ENCODE measurements at regions not wholly inside any gene's neighbourhood (a gene's known extent, or its start where the extent isn't known, plus 50 kb on each side); places are given as distances from the start of the nearest gene placed in this dataset.

- Histone ChIP-seq H3K36me3 (no peaks in the 10 kb centered on the region), H3K9me3 (ENCODE audit: low read depth) (no peaks in the 10 kb centered on the region), H3K4me3 (no peak overlapping the region), H3K4me1 (ENCODE audit: low read depth) (no peaks in the 10 kb centered on the region), H3K27me3 (no peaks in the 10 kb centered on the region), H3K27ac (no peak overlapping the region)
- TF ChIP-seq CTCF (IDR thresholded peaks at IDR 0.05; ENCODE audit: low read depth, low read length), result no peak
- DNase-seq (ENCODE audit: low read depth in 1 of 2, low spot score in 1 of 2), result no peak
Measured at GRCh38 chr6:121858986-121859385, 423.5 kb downstream of the GJA1 start.

- no peaks in the 10 kb centered on the region for H3K36me3 ChIP-seq
- no peak for DNase-seq (ENCODE audit: low read depth in 1 of 2, low spot score in 1 of 2)
Measured at GRCh38 chr6:121865811-121866210, 430.4 kb downstream of the GJA1 start.

GRCh38 chr6:121867095-121867494 lies 431.6 kb downstream of the GJA1 start:
- H3K9me3 ChIP-seq (ENCODE audit: low read depth), result no peaks in the 10 kb centered on the region
- H3K27ac ChIP-seq, result no peak overlapping the region
- H3K4me1 ChIP-seq (ENCODE audit: low read depth), result no peaks in the 10 kb centered on the region
- no peak for TF ChIP-seq CTCF (IDR thresholded peaks at IDR 0.05; ENCODE audit: low read depth, low read length)
- H3K4me3 ChIP-seq, result no peak overlapping the region
- DNase-seq (ENCODE audit: low read depth in 1 of 2, low spot score in 1 of 2), result no peak
- no peaks in the 10 kb centered on the region for H3K27me3 ChIP-seq
- H3K36me3 ChIP-seq, result no peaks in the 10 kb centered on the region

More at GRCh38 chr6:121865811-121866210, 430.4 kb downstream of the GJA1 start:
- Histone ChIP-seq H3K4me1 (ENCODE audit: low read depth) (no peaks in the 10 kb centered on the region), H3K27me3 (no peaks in the 10 kb centered on the region), H3K9me3 (ENCODE audit: low read depth) (no peaks in the 10 kb centered on the region), H3K4me3 (no peak overlapping the region), H3K27ac (no peak overlapping the region)
- no peak for TF ChIP-seq CTCF (IDR thresholded peaks at IDR 0.05; ENCODE audit: low read depth, low read length)

- Histone ChIP-seq H3K9me3 (ENCODE audit: low read depth) (no peaks in the 10 kb centered on the region), H3K4me1 (ENCODE audit: low read depth) (no peaks in the 10 kb centered on the region), H3K4me3 (no peak overlapping the region), H3K36me3 (no peaks in the 10 kb centered on the region), H3K27ac (no peak overlapping the region), H3K27me3 (no peaks in the 10 kb centered on the region)
- TF ChIP-seq CTCF (IDR thresholded peaks at IDR 0.05; ENCODE audit: low read depth, low read length), result no peak
- peak in 1 of 2 donors; percentile 66 for DNase-seq (ENCODE audit: low read depth in 1 of 2, low spot score in 1 of 2)
Measured at GRCh38 chr6:121868206-121868605, 432.8 kb downstream of the GJA1 start.

- no peak overlapping the region for H3K27ac ChIP-seq
- H3K9me3 ChIP-seq (ENCODE audit: low read depth), result no peaks in the 10 kb centered on the region
- H3K36me3 ChIP-seq, result no peaks in the 10 kb centered on the region
- DNase-seq (ENCODE audit: low read depth in 1 of 2, low spot score in 1 of 2), result no peak
- TF ChIP-seq CTCF (IDR thresholded peaks at IDR 0.05; ENCODE audit: low read depth, low read length), result no peak
- H3K4me3 ChIP-seq, result no peak overlapping the region
- no peaks in the 10 kb centered on the region for H3K4me1 ChIP-seq (ENCODE audit: low read depth)
- H3K27me3 ChIP-seq, result no peaks in the 10 kb centered on the region
Measured at GRCh38 chr6:121873595-121873994, 438.1 kb downstream of the GJA1 start.

- no peak for DNase-seq (ENCODE audit: low read depth in 1 of 2, low spot score in 1 of 2)
- Histone ChIP-seq H3K4me1 (ENCODE audit: low read depth) (no peaks in the 10 kb centered on the region), H3K36me3 (no peaks in the 10 kb centered on the region), H3K4me3 (no peak overlapping the region), H3K27ac (no peak overlapping the region), H3K9me3 (ENCODE audit: low read depth) (no peaks in the 10 kb centered on the region), H3K27me3 (no peaks in the 10 kb centered on the region)
- TF ChIP-seq CTCF (IDR thresholded peaks at IDR 0.05; ENCODE audit: low read depth, low read length), result no peak
Measured at GRCh38 chr6:121876721-121877120, 441.3 kb downstream of the GJA1 start.

Measured in cardiac muscle cell (in vitro differentiated cells and primary cell).